ENCODE measurements at regions not wholly inside any gene's neighbourhood (a gene's known extent, or its start where the extent isn't known, plus 50 kb on each side); places are given as distances from the start of the nearest gene placed in this dataset.

GRCh38 chr18:2409906-2410305, 161.4 kb downstream of the METTL4 start:
- H3K9me3 ChIP-seq (ENCODE audit: control insufficient read depth, low read depth, low read length) = no peaks in the 10 kb centered on the region
- H3K27ac ChIP-seq (ENCODE audit: low read length) = no peak overlapping the region
- no peaks in the 10 kb centered on the region for H3K36me3 ChIP-seq (ENCODE audit: control insufficient read depth, low read depth, low read length)
- no peak overlapping the region for H3K9ac ChIP-seq (ENCODE audit: low read length)
- no peak overlapping the region for H3K4me3 ChIP-seq (ENCODE audit: low read length)
- H3K4me1 ChIP-seq (ENCODE audit: control insufficient read depth, low read depth, low read length) = no peaks in the 10 kb centered on the region
- no peaks in the 10 kb centered on the region for H3K27me3 ChIP-seq (ENCODE audit: control insufficient read depth, insufficient read depth, low read length)

GRCh38 chr18:2410688-2411087, 160.6 kb downstream of the METTL4 start:
- no peaks in the 10 kb centered on the region for H3K4me1 ChIP-seq (ENCODE audit: control insufficient read depth, low read depth, low read length)
- no peak overlapping the region for H3K9ac ChIP-seq (ENCODE audit: low read length)
- no peaks in the 10 kb centered on the region for H3K9me3 ChIP-seq (ENCODE audit: control insufficient read depth, low read depth, low read length)
- no peaks in the 10 kb centered on the region for H3K36me3 ChIP-seq (ENCODE audit: control insufficient read depth, low read depth, low read length)
- no peak overlapping the region for H3K27ac ChIP-seq (ENCODE audit: low read length)
- no peaks in the 10 kb centered on the region for H3K27me3 ChIP-seq (ENCODE audit: control insufficient read depth, insufficient read depth, low read length)
- no peak overlapping the region for H3K4me3 ChIP-seq (ENCODE audit: low read length)

- Histone ChIP-seq H3K4me3 (ENCODE audit: low read length) (no peak overlapping the region), H3K4me1 (ENCODE audit: control insufficient read depth, low read depth, low read length) (no peaks in the 10 kb centered on the region), H3K27me3 (ENCODE audit: control insufficient read depth, insufficient read depth, low read length) (no peaks in the 10 kb centered on the region), H3K36me3 (ENCODE audit: control insufficient read depth, low read depth, low read length) (no peaks in the 10 kb centered on the region), H3K27ac (ENCODE audit: low read length) (no peak overlapping the region), H3K9me3 (ENCODE audit: control insufficient read depth, low read depth, low read length) (no peaks in the 10 kb centered on the region), H3K9ac (ENCODE audit: low read length) (no peak overlapping the region)
Measured at GRCh38 chr18:2411381-2411960, 159.8 kb downstream of the METTL4 start.

DNA sequence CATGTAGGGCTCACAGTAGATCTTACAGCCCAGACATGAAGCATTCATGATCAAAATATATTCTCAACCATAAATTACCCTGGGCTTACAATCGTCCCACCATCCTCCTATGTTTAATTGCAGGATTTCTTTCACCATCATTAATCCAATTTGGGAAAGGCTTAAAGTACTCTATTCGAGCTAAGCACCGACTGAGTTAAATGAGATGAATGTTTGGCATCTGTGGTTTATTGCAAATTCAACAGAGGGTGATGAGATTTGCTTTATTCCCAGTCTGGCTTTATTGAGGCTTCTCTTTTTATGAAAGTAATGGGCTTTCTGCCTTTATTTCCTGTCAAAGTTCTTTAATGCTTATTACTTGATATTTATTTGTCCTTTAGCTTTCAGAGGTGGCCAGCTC, 159.0 kb downstream of the METTL4 start:
- Histone ChIP-seq H3K36me3 (ENCODE audit: control insufficient read depth, low read depth, low read length) (no peaks in the 10 kb centered on the region), H3K9me3 (ENCODE audit: control insufficient read depth, low read depth, low read length) (no peaks in the 10 kb centered on the region), H3K4me1 (ENCODE audit: control insufficient read depth, low read depth, low read length) (no peaks in the 10 kb centered on the region), H3K4me3 (ENCODE audit: low read length) (no peak overlapping the region), H3K9ac (ENCODE audit: low read length) (no peak overlapping the region), H3K27ac (ENCODE audit: low read length) (no peak overlapping the region), H3K27me3 (ENCODE audit: control insufficient read depth, insufficient read depth, low read length) (no peaks in the 10 kb centered on the region)

GRCh38 chr18:2412996-2413751, 158.1 kb downstream of the METTL4 start:
- Histone ChIP-seq H3K9me3 (ENCODE audit: control insufficient read depth, low read depth, low read length) (no peaks in the 10 kb centered on the region), H3K4me1 (ENCODE audit: control insufficient read depth, low read depth, low read length) (no peaks in the 10 kb centered on the region), H3K27ac (ENCODE audit: low read length) (no peak overlapping the region), H3K36me3 (ENCODE audit: control insufficient read depth, low read depth, low read length) (no peaks in the 10 kb centered on the region), H3K9ac (ENCODE audit: low read length) (no peak overlapping the region), H3K27me3 (ENCODE audit: control insufficient read depth, insufficient read depth, low read length) (no peaks in the 10 kb centered on the region), H3K4me3 (ENCODE audit: low read length) (no peak overlapping the region)

DNA sequence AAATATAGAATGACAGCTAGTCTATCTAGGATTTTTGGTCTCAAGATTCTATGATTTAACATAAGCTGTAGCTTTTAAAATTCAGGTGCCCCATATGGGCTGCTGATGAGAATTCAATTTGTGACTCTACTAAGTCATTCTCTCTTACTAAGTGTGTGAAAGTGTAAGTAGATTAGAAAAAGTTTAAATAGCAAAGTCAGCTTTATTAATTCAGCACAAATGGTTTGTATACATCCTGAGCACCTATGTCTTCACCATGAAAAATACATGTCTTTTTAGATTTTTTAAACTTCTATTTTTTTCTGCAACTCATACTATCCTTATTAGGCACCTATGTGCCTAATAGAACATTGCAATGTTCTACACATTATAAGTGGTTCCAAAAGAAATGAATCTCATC, 157.1 kb downstream of the METTL4 start:
- H3K9ac ChIP-seq (ENCODE audit: low read length) = no peak overlapping the region
- no peak overlapping the region for H3K4me3 ChIP-seq (ENCODE audit: low read length)
- no peaks in the 10 kb centered on the region for H3K9me3 ChIP-seq (ENCODE audit: control insufficient read depth, low read depth, low read length)
- H3K27ac ChIP-seq (ENCODE audit: low read length) = no peak overlapping the region
- H3K4me1 ChIP-seq (ENCODE audit: control insufficient read depth, low read depth, low read length) = no peaks in the 10 kb centered on the region
- no peaks in the 10 kb centered on the region for H3K27me3 ChIP-seq (ENCODE audit: control insufficient read depth, insufficient read depth, low read length)
- H3K36me3 ChIP-seq (ENCODE audit: control insufficient read depth, low read depth, low read length) = no peaks in the 10 kb centered on the region

GRCh38 chr18:2415656-2416055, 155.6 kb downstream of the METTL4 start:
- no peak overlapping the region for H3K9ac ChIP-seq (ENCODE audit: low read length)
- H3K4me3 ChIP-seq (ENCODE audit: low read length) = no peak overlapping the region
- H3K4me1 ChIP-seq (ENCODE audit: control insufficient read depth, low read depth, low read length) = no peaks in the 10 kb centered on the region
- H3K36me3 ChIP-seq (ENCODE audit: control insufficient read depth, low read depth, low read length) = no peaks in the 10 kb centered on the region
- H3K27ac ChIP-seq (ENCODE audit: low read length) = no peak overlapping the region
- H3K27me3 ChIP-seq (ENCODE audit: control insufficient read depth, insufficient read depth, low read length) = no peaks in the 10 kb centered on the region
- H3K9me3 ChIP-seq (ENCODE audit: control insufficient read depth, low read depth, low read length) = no peaks in the 10 kb centered on the region

GRCh38 chr18:2417861-2418610, 153.3 kb downstream of the METTL4 start:
- Histone ChIP-seq H3K9ac (ENCODE audit: low read length) (no peak overlapping the region), H3K36me3 (ENCODE audit: control insufficient read depth, low read depth, low read length) (no peaks in the 10 kb centered on the region), H3K9me3 (ENCODE audit: control insufficient read depth, low read depth, low read length) (no peaks in the 10 kb centered on the region), H3K27me3 (ENCODE audit: control insufficient read depth, insufficient read depth, low read length) (no peaks in the 10 kb centered on the region), H3K27ac (ENCODE audit: low read length) (no peak overlapping the region), H3K4me1 (ENCODE audit: control insufficient read depth, low read depth, low read length) (no peaks in the 10 kb centered on the region), H3K4me3 (ENCODE audit: low read length) (no peak overlapping the region)

DNA sequence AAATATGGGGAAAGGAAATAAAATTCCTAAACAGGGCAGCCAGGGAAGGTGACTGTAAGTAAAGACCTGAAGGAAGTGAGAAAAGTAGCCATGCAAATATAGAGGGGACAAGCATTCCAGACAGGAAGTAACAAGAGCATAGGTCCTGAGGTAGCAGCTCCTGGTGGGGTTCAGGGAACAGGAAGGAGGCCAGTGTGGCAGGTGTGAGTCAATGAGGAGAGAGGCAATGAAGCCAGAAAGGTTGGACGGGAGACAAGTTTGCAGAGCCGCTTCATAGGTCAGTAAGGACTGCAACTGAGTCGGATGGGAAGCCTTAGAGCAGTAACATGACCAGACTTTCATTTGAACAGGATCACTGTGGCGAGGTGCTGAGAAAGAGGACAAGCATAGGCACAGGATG, 150.9 kb downstream of the METTL4 start:
- Histone ChIP-seq H3K9me3 (ENCODE audit: control insufficient read depth, low read depth, low read length) (no peaks in the 10 kb centered on the region), H3K36me3 (ENCODE audit: control insufficient read depth, low read depth, low read length) (no peaks in the 10 kb centered on the region), H3K9ac (ENCODE audit: low read length) (no peak overlapping the region), H3K27me3 (ENCODE audit: control insufficient read depth, insufficient read depth, low read length) (no peaks in the 10 kb centered on the region), H3K27ac (ENCODE audit: low read length) (no peak overlapping the region), H3K4me3 (ENCODE audit: low read length) (no peak overlapping the region), H3K4me1 (ENCODE audit: control insufficient read depth, low read depth, low read length) (no peaks in the 10 kb centered on the region)

GRCh38 chr18:2423761-2424160, 147.5 kb downstream of the METTL4 start:
- no peaks in the 10 kb centered on the region for H3K27me3 ChIP-seq (ENCODE audit: control insufficient read depth, insufficient read depth, low read length)
- H3K9me3 ChIP-seq (ENCODE audit: control insufficient read depth, low read depth, low read length) = no peaks in the 10 kb centered on the region
- no peak overlapping the region for H3K4me3 ChIP-seq (ENCODE audit: low read length)
- no peak overlapping the region for H3K9ac ChIP-seq (ENCODE audit: low read length)
- no peak overlapping the region for H3K27ac ChIP-seq (ENCODE audit: low read length)
- no peaks in the 10 kb centered on the region for H3K4me1 ChIP-seq (ENCODE audit: control insufficient read depth, low read depth, low read length)
- no peaks in the 10 kb centered on the region for H3K36me3 ChIP-seq (ENCODE audit: control insufficient read depth, low read depth, low read length)

DNA sequence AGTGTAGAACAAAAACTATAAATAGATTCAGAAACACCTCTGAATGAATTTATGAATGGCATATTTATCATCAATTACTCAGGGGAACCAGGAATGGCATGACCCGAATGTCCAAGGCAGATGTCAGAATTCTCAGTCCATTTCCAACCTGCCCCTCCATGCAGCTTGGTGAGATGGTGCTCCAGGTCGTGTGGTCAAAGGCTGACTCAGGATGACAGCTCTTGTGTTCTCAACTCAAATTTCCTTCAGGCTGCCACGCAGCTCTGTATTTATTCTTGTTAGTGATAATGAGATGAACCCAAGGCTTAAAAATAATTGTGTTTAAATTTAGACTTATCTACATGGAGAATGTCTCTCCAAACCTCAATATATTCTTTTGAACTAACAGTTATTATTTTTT, 146.9 kb downstream of the METTL4 start:
- Histone ChIP-seq H3K27me3 (ENCODE audit: control insufficient read depth, insufficient read depth, low read length) (no peaks in the 10 kb centered on the region), H3K4me1 (ENCODE audit: control insufficient read depth, low read depth, low read length) (no peaks in the 10 kb centered on the region), H3K27ac (ENCODE audit: low read length) (no peak overlapping the region), H3K4me3 (ENCODE audit: low read length) (no peak overlapping the region), H3K36me3 (ENCODE audit: control insufficient read depth, low read depth, low read length) (no peaks in the 10 kb centered on the region), H3K9me3 (ENCODE audit: control insufficient read depth, low read depth, low read length) (no peaks in the 10 kb centered on the region), H3K9ac (ENCODE audit: low read length) (no peak overlapping the region)
